H1 (cell line): ENCODE measurements at regions not wholly inside any gene's neighbourhood (a gene's known extent, or its start where the extent isn't known, plus 50 kb on each side); places are given as distances from the start of the nearest gene placed in this dataset.

Experiments
- CTCF ChIA-PET: fragments of 300-600 bp; sonication (Branson Sonifier 250); formaldehyde crosslinking; loops from one replicate; lab custom pipeline; 2021; ENCODE audit not compliant: partially characterized antibody; lab: Charles Lee
- POLR2A ChIA-PET: fragments of 300-600 bp; sonication (Branson Sonifier 250); formaldehyde crosslinking; loops from one replicate; lab custom pipeline; 2021; ENCODE audit warnings: inconsistent platforms; ENCODE audit not compliant: partially characterized antibody; lab: Charles Lee
- DNase-seq, 2 experiments: peaks; one replicate each; pipeline versions ENCODE4 v3.0.0 to v3.0.0-alpha.2; 2010 to 2022; ENCODE audit warnings: low spot score in 2 of 2, low read depth in 1 of 2, mixed read lengths in 1 of 2
- FAIRE-seq: peaks from 2 replicates; lab custom pipeline; 2011; peaks lifted over from hg19 to GRCh38; lab: Jason Lieb, UNC
- H2AFZ ChIP-seq: 2 replicates; pipeline ENCODE4 v1.8.1; 2012; ENCODE audit warnings: low read length, inconsistent platforms
- H2AK5ac ChIP-seq: 2 replicates; pipeline ENCODE4 v1.6.1; 2013; ENCODE audit warnings: low read depth, low read length
- H2BK120ac ChIP-seq: replicated peaks from 2 replicates; pipeline ENCODE3; 2013; ENCODE audit warnings: low read depth, low read length, inconsistent platforms
- H2BK12ac ChIP-seq: 2 replicates; pipeline ENCODE4 v1.6.1; 2013; ENCODE audit warnings: low read depth, low read length
- H2BK15ac ChIP-seq: 2 replicates; pipeline ENCODE4 v1.6.1; 2013; ENCODE audit warnings: low read length
- H2BK20ac ChIP-seq: 2 replicates; pipeline ENCODE4 v1.6.1; 2013; ENCODE audit warnings: low read length
- H2BK5ac ChIP-seq: 2 replicates; pipeline ENCODE4 v1.6.1; 2013; ENCODE audit warnings: low read depth, low read length
- H3K14ac ChIP-seq: 2 replicates; pipeline ENCODE4 v1.6.1; 2013; ENCODE audit warnings: inconsistent platforms; ENCODE audit not compliant: insufficient read length
- H3K18ac ChIP-seq: 2 replicates; pipeline ENCODE4 v1.6.1; 2013; ENCODE audit warnings: low read length; ENCODE audit errors: extremely low read depth
- H3K23ac ChIP-seq: 2 replicates; pipeline ENCODE4 v1.6.1; 2013; ENCODE audit warnings: inconsistent platforms; ENCODE audit not compliant: insufficient read length
- H3K23me2 ChIP-seq: 2 replicates; pipeline ENCODE4 v1.6.1; 2013; ENCODE audit warnings: low read depth, low read length
- H3K27ac ChIP-seq: 2 replicates; pipeline ENCODE4 v1.6.1; 2011; ENCODE audit warnings: low read depth, low read length, inconsistent platforms
- H3K27me3 ChIP-seq, 4 experiments: replicated peaks in 1 of 4; 1 replicate in 1 of 4; 2 replicates in 3 of 4; pipeline versions ENCODE4 v1.6.1 to v1.8.1; 2011 to 2013; ENCODE audit warnings: low read length in 3 of 4, mild to moderate bottlenecking in 3 of 4, inconsistent platforms in 2 of 4, mixed read lengths in 2 of 4, moderate library complexity in 1 of 4; ENCODE audit not compliant: control insufficient read depth in 3 of 4, insufficient read depth in 3 of 4; ENCODE audit errors: extremely low read depth in 1 of 4
- H3K36me3 ChIP-seq, 4 experiments: 2 replicates each; pipeline versions ENCODE4 v1.6.1 to v1.8.1; 2011 to 2013; ENCODE audit warnings: mild to moderate bottlenecking in 4 of 4, low read length in 3 of 4, moderate library complexity in 2 of 4, control low read depth in 1 of 4, inconsistent platforms in 1 of 4; ENCODE audit not compliant: insufficient read depth in 4 of 4, control insufficient read depth in 2 of 4
- H3K4ac ChIP-seq: replicated peaks from 2 replicates; pipeline ENCODE3; 2013; ENCODE audit warnings: low read length, low read depth, mixed read lengths, inconsistent platforms; ENCODE audit not compliant: insufficient read length
- H3K4me1 ChIP-seq, 4 experiments: replicated peaks in 1 of 4; 1 replicate in 1 of 4; 2 replicates in 3 of 4; pipeline versions ENCODE4 v1.6.1 to v1.8.1; 2011 to 2013; ENCODE audit warnings: low read length in 3 of 4, inconsistent platforms in 2 of 4, mixed read lengths in 1 of 4; ENCODE audit not compliant: insufficient read depth in 4 of 4, control insufficient read depth in 3 of 4
- H3K4me2 ChIP-seq, 2 experiments: 2 replicates each; pipeline versions ENCODE4 v1.6.1 to v1.8.1; 2011 to 2013; ENCODE audit warnings: low read depth in 2 of 2, low read length in 2 of 2, control low read depth in 1 of 2, inconsistent platforms in 1 of 2, mild to moderate bottlenecking in 1 of 2; ENCODE audit not compliant: insufficient read depth in 1 of 2
- H3K4me3 ChIP-seq, 4 experiments: fragments of 200-600, 300-600 bp in 1 of 4; sonication (generic), shearing (Covaris generic), sonication (Bioruptor Twin) in 1 of 4; 2 replicates each; pipeline versions ENCODE4 v1.5.1 to v1.8.1; 2011 to 2016; ENCODE audit warnings: low read length in 4 of 4, low read depth in 3 of 4, control low read depth in 2 of 4, inconsistent platforms in 2 of 4, mild to moderate bottlenecking in 2 of 4, mixed read lengths in 1 of 4, moderate library complexity in 1 of 4; ENCODE audit not compliant: insufficient read depth in 2 of 4; ENCODE audit errors: extremely low read depth in 1 of 4
- H3K56ac ChIP-seq: replicated peaks from 2 replicates; pipeline ENCODE3; 2013; ENCODE audit warnings: low read depth, mild to moderate bottlenecking, mixed read lengths, low read length, inconsistent platforms; ENCODE audit not compliant: insufficient read length
- H3K79me1 ChIP-seq: 2 replicates; pipeline ENCODE4 v1.6.1; 2013; ENCODE audit warnings: low read depth, low read length, control low read depth
- H3K79me2 ChIP-seq, 2 experiments: 2 replicates each; pipeline versions ENCODE4 v1.6.1 to v1.8.1; 2012 to 2013; ENCODE audit warnings: low read length in 2 of 2, mild to moderate bottlenecking in 2 of 2, inconsistent platforms in 1 of 2; ENCODE audit not compliant: insufficient read depth in 2 of 2, control insufficient read depth in 1 of 2
- H3K9ac ChIP-seq, 4 experiments: replicated peaks in 1 of 4; 1 replicate in 1 of 4; 2 replicates in 3 of 4; pipeline versions ENCODE4 v1.6.1 to v1.8.1; 2011 to 2013; ENCODE audit warnings: low read depth in 3 of 4, low read length in 3 of 4, control low read depth in 2 of 4, mild to moderate bottlenecking in 2 of 4, moderate library complexity in 2 of 4, inconsistent platforms in 1 of 4; ENCODE audit errors: extremely low read depth in 1 of 4
- H3K9me3 ChIP-seq, 2 experiments: 2 replicates each; pipeline versions ENCODE4 v1.6.1 to v1.8.1; 2012 to 2013; ENCODE audit warnings: mild to moderate bottlenecking in 2 of 2, moderate library complexity in 2 of 2, control low read depth in 1 of 2, inconsistent platforms in 1 of 2, low read depth in 1 of 2, low read length in 1 of 2, mixed read lengths in 1 of 2; ENCODE audit not compliant: insufficient read depth in 2 of 2
- H4K20me1 ChIP-seq, 2 experiments: replicated peaks in 1 of 2; 2 replicates each; pipeline versions ENCODE3 to v1.8.1; 2011 to 2013; ENCODE audit warnings: inconsistent platforms in 2 of 2, low read length in 2 of 2, mild to moderate bottlenecking in 1 of 2; ENCODE audit not compliant: insufficient read depth in 2 of 2, control insufficient read depth in 1 of 2
- H4K5ac ChIP-seq: 2 replicates; pipeline ENCODE4 v1.6.1; 2013; ENCODE audit warnings: low read length, low read depth, mixed read lengths, inconsistent platforms; ENCODE audit not compliant: insufficient read length
- H4K8ac ChIP-seq: 2 replicates; pipeline ENCODE4 v1.8.0; 2013; ENCODE audit warnings: mild to moderate bottlenecking, moderate library complexity, low read length, inconsistent platforms; ENCODE audit not compliant: insufficient read depth; ENCODE audit errors: extremely low read depth
- H4K91ac ChIP-seq: replicated peaks from 2 replicates; pipeline ENCODE3; 2013; ENCODE audit warnings: low read length, mixed read lengths, inconsistent platforms; ENCODE audit not compliant: insufficient read length
- BACH1 ChIP-seq: IDR thresholded peaks from 2 replicates; pipeline ENCODE4 v1.6.1; 2012; ENCODE audit warnings: low read length, improper control_type of control experiment
- BCL11A ChIP-seq, 2 experiments: IDR thresholded peaks; one replicate each; pipeline ENCODE4 v1.6.1; 2011; ENCODE audit warnings: low read depth in 2 of 2, low read length in 2 of 2, mild to moderate bottlenecking in 2 of 2
- CEBPB ChIP-seq: IDR thresholded peaks from 2 replicates; pipeline ENCODE4 v1.6.1; 2012; ENCODE audit warnings: low read depth, low read length
- CTCF ChIP-seq, 3 experiments: IDR thresholded peaks; 1 replicate in 2 of 3; 2 replicates in 1 of 3; pipeline versions ENCODE4 v1.5.1 to v1.6.1; 2011; ENCODE audit warnings: low read length in 3 of 3, mild to moderate bottlenecking in 3 of 3, inconsistent platforms in 2 of 3, low read depth in 1 of 3, moderate library complexity in 1 of 3; ENCODE audit not compliant: insufficient read depth in 1 of 3; ENCODE audit errors: control extremely low read depth in 1 of 3
- EGR1 ChIP-seq: IDR thresholded peaks from 2 replicates; pipeline ENCODE4 v1.6.1; 2011; ENCODE audit warnings: low read depth, low read length, borderline replicate concordance
- KDM4A ChIP-seq: IDR thresholded peaks from one replicate; pipeline ENCODE4 v1.7.1; 2012; ENCODE audit warnings: low read depth, mild to moderate bottlenecking, moderate library complexity, low read length, inconsistent platforms; ENCODE audit not compliant: severe bottlenecking
- RAD21 ChIP-seq, 2 experiments: IDR thresholded peaks in 1 of 2; conservative IDR thresholded peaks in 1 of 2; 2 replicates each; pipeline ENCODE4 v1.6.1; 2011; ENCODE audit warnings: low read depth in 2 of 2, low read length in 2 of 2, improper control_type of control experiment in 1 of 2, inconsistent platforms in 1 of 2, mild to moderate bottlenecking in 1 of 2, moderate library complexity in 1 of 2
- SP2 ChIP-seq: IDR thresholded peaks from 2 replicates; pipeline ENCODE4 v1.6.1; 2012; ENCODE audit warnings: mild to moderate bottlenecking, low read length, inconsistent platforms
- WGBS, 2 experiments: shearing (Covaris generic) in 1 of 2; methylation state at CpG; one replicate each; pipeline versions ENCODE4 v1.1.6 to v1.1.7; 2013 to 2015; ENCODE audit warnings: low lambda C conversion rate in 2 of 2, mixed read lengths in 2 of 2, inconsistent platforms in 1 of 2, low coverage in 1 of 2, missing lambda C conversion rate in 1 of 2; ENCODE audit not compliant: insufficient replicate concordance in 2 of 2, insufficient coverage in 1 of 2, insufficient read length in 1 of 2; ENCODE audit errors: extremely low coverage in 1 of 2, missing lambda C conversion rate in 1 of 2; 5-methylcytosine and 5-hydroxymethylcytosine counted together
- TF ChIP-seq, protein P1 (sequence below): IDR thresholded peaks from 2 replicates; pipeline ENCODE4 v1.6.1; 2012; ENCODE audit warnings: inconsistent platforms

- FAIRE-seq: no peak
- CTCF ChIA-PET: no interaction called here
- DNase-seq: no peak
These were observed 294.1 kb downstream of the KCNRG start for GRCh38 chr13:50309318-50309717.

More at GRCh38 chr13:50309318-50309717, 294.1 kb downstream of the KCNRG start:
- Histone ChIP-seq H2BK15ac (no peak overlapping the region), H3K23me2 (no peaks in the 10 kb centered on the region), H3K4ac (no peak overlapping the region), H4K91ac (no peak overlapping the region), H3K4me1 (no peaks in the 10 kb centered on the region; a peak in 1 of 7 replicates), H3K9ac (no peak overlapping the region), H3K79me1 (no peaks in the 10 kb centered on the region), H3K4me2 (no peak overlapping the region), H4K8ac (no peak overlapping the region), H3K27ac (no peak overlapping the region), H2BK20ac (no peak overlapping the region), H3K23ac (no peak overlapping the region), H2AK5ac (no peak overlapping the region), H4K5ac (no peak overlapping the region), H3K56ac (no peak overlapping the region), H3K9me3 (no peaks in the 10 kb centered on the region), H3K18ac (no peak overlapping the region), H3K4me3 (no peak overlapping the region), H2BK120ac (no peak overlapping the region), H3K27me3 (no peaks in the 10 kb centered on the region), H3K79me2 (no peaks in the 10 kb centered on the region), H2AFZ (no peak overlapping the region), H3K36me3 (no peaks in the 10 kb centered on the region), H3K14ac (no peak overlapping the region), H4K20me1 (no peaks in the 10 kb centered on the region), H2BK5ac (no peak overlapping the region), H2BK12ac (no peak overlapping the region)
- WGBS, 2 experiments: 95% methylated on average over 2 of the region's 2 CpGs; no CpG with 5 or more reads in 1 of the 2 experiments
- POLR2A ChIA-PET: no interaction called here
- TF ChIP-seq CEBPB (no peak), CTCF (IDR thresholded peaks at IDR 0.05; ENCODE audit: control extremely low read depth in 1 of 3, insufficient read depth in 1 of 3, low read depth in 1 of 3, low read length in 3 of 3) (no peak), BCL11A (IDR thresholded peaks at IDR 0.05; ENCODE audit: low read depth in 2 of 2, low read length in 2 of 2) (no peak), RAD21 (IDR thresholded peaks at IDR 0.05 in 1 of 2, conservative IDR thresholded peaks at IDR 0.05 in 1 of 2; ENCODE audit: low read depth in 2 of 2, low read length in 2 of 2) (no peak), EGR1 (no peak), KDM4A (no peak), SP2 (no peak), BACH1 (no peak)
- TF ChIP-seq, protein P1, sequence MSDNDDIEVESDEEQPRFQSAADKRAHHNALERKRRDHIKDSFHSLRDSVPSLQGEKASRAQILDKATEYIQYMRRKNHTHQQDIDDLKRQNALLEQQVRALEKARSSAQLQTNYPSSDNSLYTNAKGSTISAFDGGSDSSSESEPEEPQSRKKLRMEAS: no peak
